Cardiac muscle cell (in vitro differentiated cells and primary cell): ENCODE measurements at regions not wholly inside any gene's neighbourhood (a gene's known extent, or its start where the extent isn't known, plus 50 kb on each side); places are given as distances from the start of the nearest gene placed in this dataset.

Source experiments
- DNase-seq, 2 donors: peaks; one replicate each; pipeline versions ENCODE4 v3.0.0 to v3.0.0-alpha.2; 2010 to 2017; ENCODE audit warnings: low read depth in 1 of 2, low spot score in 1 of 2
- H3K27ac ChIP-seq: fragments of 200-600 bp; sonication (generic); 2 replicates; pipeline ENCODE4 v1.5.1; 2016
- H3K27me3 ChIP-seq: fragments of 200-600 bp; sonication (generic); 2 replicates; pipeline ENCODE4 v1.6.0; 2016; ENCODE audit warnings: control low read depth
- H3K36me3 ChIP-seq: fragments of 200-600 bp; sonication (generic); 2 replicates; pipeline ENCODE4 v1.5.1; 2016; ENCODE audit warnings: control low read depth
- H3K4me1 ChIP-seq: fragments of 200-600 bp; sonication (generic); 2 replicates; pipeline ENCODE4 v1.8.1; 2017; ENCODE audit warnings: low read depth, mild to moderate bottlenecking, mixed run types
- H3K4me3 ChIP-seq: fragments of 200-600 bp; sonication (generic); 2 replicates; pipeline ENCODE4 v1.5.1; 2016; ENCODE audit warnings: mild to moderate bottlenecking
- H3K9me3 ChIP-seq: fragments of 200-600 bp; sonication (generic); 2 replicates; pipeline ENCODE4 v1.5.1; 2017; ENCODE audit warnings: low read depth, mild to moderate bottlenecking, control low read depth
- CTCF ChIP-seq: IDR thresholded peaks from 2 replicates; pipeline ENCODE4 v1.5.1; 2012; ENCODE audit warnings: low read depth, mild to moderate bottlenecking, low read length

- H3K27me3 ChIP-seq, result no peaks in the 10 kb centered on the region
- no peak overlapping the region for H3K4me3 ChIP-seq
- H3K4me1 ChIP-seq, result no peaks in the 10 kb centered on the region
- no peak overlapping the region for H3K27ac ChIP-seq
- no peak for DNase-seq
- no peak for TF ChIP-seq CTCF
- no peaks in the 10 kb centered on the region for H3K36me3 ChIP-seq
- H3K9me3 ChIP-seq, result no peaks in the 10 kb centered on the region
Measured at GRCh38 chr21:14768042-14768441, 221.9 kb upstream of the SAMSN1 start.

GRCh38 chr21:14767192-14767852 is 221.2 kb upstream of the SAMSN1 start:
- Histone ChIP-seq H3K36me3 (no peaks in the 10 kb centered on the region), H3K27ac (no peak overlapping the region), H3K4me1 (no peaks in the 10 kb centered on the region), H3K9me3 (no peaks in the 10 kb centered on the region), H3K27me3 (no peaks in the 10 kb centered on the region), H3K4me3 (no peak overlapping the region)
- TF ChIP-seq CTCF, result no peak
- no peak for DNase-seq

DNA sequence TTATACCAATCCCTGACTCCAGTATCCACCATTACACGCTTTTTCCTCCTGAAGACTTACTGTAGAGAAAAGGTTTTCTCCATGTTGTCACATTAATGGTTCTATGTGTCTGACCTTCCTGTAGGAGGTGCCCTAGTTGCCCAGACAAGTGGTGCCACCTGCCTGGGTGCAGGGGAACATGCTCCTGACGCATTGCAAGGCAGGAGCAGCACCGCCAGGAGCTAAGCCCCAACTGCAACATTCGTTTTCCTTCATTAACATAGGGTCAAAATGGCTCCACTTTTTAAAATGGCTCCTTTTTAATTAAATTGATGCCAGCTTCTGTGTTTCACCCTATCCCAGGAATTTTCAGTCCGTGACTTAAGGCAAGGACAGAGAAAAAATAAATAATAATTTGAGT is 220.1 kb upstream of the SAMSN1 start:
- no peak overlapping the region for H3K27ac ChIP-seq
- H3K4me1 ChIP-seq, result no peaks in the 10 kb centered on the region
- no peak for DNase-seq
- H3K4me3 ChIP-seq, result no peak overlapping the region
- TF ChIP-seq CTCF, result no peak
- H3K36me3 ChIP-seq, result no peaks in the 10 kb centered on the region
- H3K27me3 ChIP-seq, result no peaks in the 10 kb centered on the region
- H3K9me3 ChIP-seq, result no peaks in the 10 kb centered on the region

GRCh38 chr21:14763695-14764064 is 217.6 kb upstream of the SAMSN1 start:
- no peak for TF ChIP-seq CTCF
- no peaks in the 10 kb centered on the region for H3K36me3 ChIP-seq
- DNase-seq, result no peak

GRCh38 chr21:14762734-14763694 is 216.9 kb upstream of the SAMSN1 start:
- no peaks in the 10 kb centered on the region for H3K27me3 ChIP-seq

More at GRCh38 chr21:14763695-14764064, 217.6 kb upstream of the SAMSN1 start:
- H3K4me3 ChIP-seq, result no peak overlapping the region
- no peak overlapping the region for H3K27ac ChIP-seq
- no peaks in the 10 kb centered on the region for H3K27me3 ChIP-seq
- no peaks in the 10 kb centered on the region for H3K4me1 ChIP-seq
- H3K9me3 ChIP-seq, result no peaks in the 10 kb centered on the region

More at GRCh38 chr21:14762734-14763694, 216.9 kb upstream of the SAMSN1 start:
- H3K9me3 ChIP-seq, result no peaks in the 10 kb centered on the region
- DNase-seq, result no peak
- H3K4me3 ChIP-seq, result no peak overlapping the region
- no peak overlapping the region for H3K27ac ChIP-seq
- no peaks in the 10 kb centered on the region for H3K36me3 ChIP-seq
- no peaks in the 10 kb centered on the region for H3K4me1 ChIP-seq
- TF ChIP-seq CTCF, result no peak
